GM12891 (cell line): ENCODE measurements at regions not wholly inside any gene's neighbourhood (a gene's known extent, or its start where the extent isn't known, plus 50 kb on each side); places are given as distances from the start of the nearest gene placed in this dataset.
"Not testable (repeated sequence)": the region's sequence is repeated elsewhere in the genome, so short reads cannot be mapped to it uniquely, and the experiment has no call there.

ENCODE experiments used
- POLR2A ChIP-seq: IDR thresholded peaks from 2 replicates; pipeline ENCODE4 v1.6.1; 2011; ENCODE audit warnings: low read depth, low read length, control low read depth
- POLR2AphosphoS5 ChIP-seq: IDR thresholded peaks from 2 replicates; pipeline ENCODE4 v1.6.1; 2011; ENCODE audit warnings: low read depth, low read length, control low read depth

GRCh38 chr5:13072936-13073335 lies 871.6 kb downstream of the DNAH5 start:
- not testable (repeated sequence) for TF ChIP-seq POLR2A, POLR2AphosphoS5
